GM19467 (cell line): ENCODE measurements at regions not wholly inside any gene's neighbourhood (a gene's known extent, or its start where the extent isn't known, plus 50 kb on each side); places are given as distances from the start of the nearest gene placed in this dataset.
"Not testable (repeated sequence)": the region's sequence is repeated elsewhere in the genome, so short reads cannot be mapped to it uniquely, and the experiment has no call there.

Source experiments
- ATAC-seq: cut with Tn5 transposase; IDR thresholded peaks from one replicate; pipeline ENCODE4 v1.9.1; 2021; ENCODE audit warnings: mild to moderate bottlenecking, moderate library complexity; ENCODE audit not compliant: unreplicated experiment

GRCh38 chr14:66242001-66242400, 244.2 kb upstream of the CCDC196 start:
- ATAC-seq: no peak

GRCh38 chr14:66244834-66245233, 241.3 kb upstream of the CCDC196 start:
- ATAC-seq: no peak

- ATAC-seq: no peak
Measured at GRCh38 chr14:66247662-66248193, 238.4 kb upstream of the CCDC196 start.

- no peak for ATAC-seq
Measured at GRCh38 chr14:66248256-66248655, 237.9 kb upstream of the CCDC196 start.

- ATAC-seq: no peak
Measured at GRCh38 chr14:66249544-66249943, 236.6 kb upstream of the CCDC196 start.

- ATAC-seq: no peak
Measured at GRCh38 chr14:66254038-66254437, 232.1 kb upstream of the CCDC196 start.

GRCh38 chr14:66268802-66269334, 217.3 kb upstream of the CCDC196 start:
- ATAC-seq: no peak

GRCh38 chr14:66272221-66272620, 213.9 kb upstream of the CCDC196 start:
- no peak for ATAC-seq

GRCh38 chr14:66273261-66273832, 212.8 kb upstream of the CCDC196 start:
- ATAC-seq: no peak

GRCh38 chr14:66278418-66278817, 207.8 kb upstream of the CCDC196 start:
- ATAC-seq: not testable (repeated sequence)

GRCh38 chr14:66281036-66281776, 205.0 kb upstream of the CCDC196 start:
- no peak for ATAC-seq

- ATAC-seq: no peak
Measured at GRCh38 chr14:66284346-66284745, 201.8 kb upstream of the CCDC196 start.

GRCh38 chr14:66288511-66288910, 197.7 kb upstream of the CCDC196 start:
- no peak for ATAC-seq

GRCh38 chr14:66291756-66292155, 194.4 kb upstream of the CCDC196 start:
- ATAC-seq: no peak

GRCh38 chr14:66293533-66294105, 192.6 kb upstream of the CCDC196 start:
- ATAC-seq: no peak

- ATAC-seq: no peak
Measured at GRCh38 chr14:66295386-66295785, 190.8 kb upstream of the CCDC196 start.

GRCh38 chr14:66300886-66301285, 185.3 kb upstream of the CCDC196 start:
- no peak for ATAC-seq

- ATAC-seq: no peak
Measured at GRCh38 chr14:66306101-66306500, 180.1 kb upstream of the CCDC196 start.

GRCh38 chr14:66311058-66311457, 175.1 kb upstream of the CCDC196 start:
- ATAC-seq: no peak

- no peak for ATAC-seq
Measured at GRCh38 chr14:66311990-66312389, 174.2 kb upstream of the CCDC196 start.

- no peak for ATAC-seq
Measured at GRCh38 chr14:66312451-66312850, 173.7 kb upstream of the CCDC196 start.

GRCh38 chr14:66315098-66315497, 171.1 kb upstream of the CCDC196 start:
- no peak for ATAC-seq
